Right lobe of liver (tissue), 6 donors: ENCODE measurements at regions not wholly inside any gene's neighbourhood (a gene's known extent, or its start where the extent isn't known, plus 50 kb on each side); places are given as distances from the start of the nearest gene placed in this dataset.

Source experiments
- ATAC-seq, 4 donors: fragments of 200-7000 bp; cut with Tn5 transposase; one replicate each; pipeline ENCODE4 v1.9.1; 2020; ENCODE audit warnings: mild to moderate bottlenecking in 4 of 4, moderate library complexity in 4 of 4
- DNase-seq, 3 donors: peaks; one replicate each; pipeline ENCODE4 v3.0.0-alpha.2; 2020
- H3K27ac ChIP-seq, 3 donors: fragments of 200-600 bp; one replicate each; pipeline ENCODE4 v1.8.0; 2022
- H3K27me3 ChIP-seq, 2 donors: fragments of 200-600 bp; one replicate each; pipeline ENCODE4 v1.8.0; 2022
- H3K36me3 ChIP-seq, 4 donors: fragments of 200-600 bp; sonication (generic) in 1 of 4; one replicate each; pipeline versions ENCODE4 v1.5.1 to v1.8.0; 2017 to 2022; ENCODE audit warnings: control low read depth in 1 of 4
- H3K4me1 ChIP-seq, 4 donors: fragments of 200-600 bp; sonication (generic) in 1 of 4; one replicate each; pipeline versions ENCODE4 v1.5.1 to v1.8.0; 2017 to 2022; ENCODE audit warnings: control low read depth in 1 of 4
- H3K4me3 ChIP-seq, 3 donors: fragments of 200-600 bp; one replicate each; pipeline ENCODE4 v1.8.0; 2022
- H3K9me3 ChIP-seq, 4 donors: fragments of 200-600 bp; sonication (generic) in 1 of 4; one replicate each; pipeline versions ENCODE4 v1.5.1 to v1.8.0; 2017 to 2022; ENCODE audit warnings: control low read depth in 1 of 4
- POLR2A ChIP-seq: fragments of 450-650 bp; IDR thresholded peaks from one replicate; pipeline ENCODE4 v1.6.1; 2017; ENCODE audit warnings: antibody characterized with exemption, mild to moderate bottlenecking
- WGBS: methylation state at CpG from one replicate; pipeline ENCODE4 v1.1.6; 2018; ENCODE audit warnings: low coverage, low lambda C conversion rate; ENCODE audit not compliant: insufficient coverage; ENCODE audit errors: missing lambda C conversion rate; 5-methylcytosine and 5-hydroxymethylcytosine counted together
- intact Hi-C, 2 donors: fragments of 100-400 bp; cut with DNase I; formaldehyde crosslinking; loops; one replicate each; pipeline versions ENCODE4 v1.11.2 to v1.14.1; 2022
- TF ChIP-seq, protein P1 (sequence below), 4 donors: fragments of 200-600 bp in 3 of 4; fragments of 450-650 bp in 1 of 4; IDR thresholded peaks; one replicate each; pipeline versions ENCODE4 v1.5.1 to v1.8.0; 2016 to 2022; ENCODE audit warnings: antibody characterized with exemption in 4 of 4, mild to moderate bottlenecking in 2 of 4
- donor health status: DM: no; HTN: yes; CAD: no.
- donor health status: DM: no; HTN: no; CAD: no.
- donor health status: DM: no; HTN: no; CAD: no.
- donor health status: DM: no; HTN: yes; CAD: no.
- donor health status: DM: no; HTN: yes; CAD: no.

DNA sequence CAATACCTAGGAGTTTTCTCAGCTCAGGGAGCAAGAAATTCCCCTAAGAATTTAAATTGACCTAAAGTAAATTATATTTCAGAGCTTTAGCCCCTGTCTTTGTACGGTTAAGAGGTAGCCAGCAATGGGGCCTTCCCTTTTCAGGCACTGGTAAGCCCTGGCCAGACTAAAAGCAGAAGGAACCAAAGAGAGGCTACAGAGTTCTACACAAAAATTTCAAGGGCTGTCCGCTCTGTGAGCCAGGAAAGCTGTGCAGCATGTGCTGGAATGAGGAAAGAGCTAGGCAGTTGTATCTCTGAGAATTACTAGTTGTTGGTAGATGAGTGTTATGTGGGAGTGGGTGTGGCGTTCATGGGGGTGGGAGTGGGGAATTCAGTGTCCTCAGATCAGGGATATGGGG lies 96.3 kb upstream of the MAFB start:
- WGBS: 61% methylated on average over 3 of the region's 3 CpGs
- Histone ChIP-seq H3K9me3 (no peaks in the 10 kb centered on the region), H3K4me1 (no peaks in the 10 kb centered on the region), H3K4me3 (no peak overlapping the region), H3K36me3 (no peaks in the 10 kb centered on the region), H3K27ac (no peak overlapping the region), H3K27me3 (no peaks in the 10 kb centered on the region)
- intact Hi-C loops: no loop called here
- ATAC-seq (no peak), DNase-seq (no peak)
- TF ChIP-seq, protein P1, sequence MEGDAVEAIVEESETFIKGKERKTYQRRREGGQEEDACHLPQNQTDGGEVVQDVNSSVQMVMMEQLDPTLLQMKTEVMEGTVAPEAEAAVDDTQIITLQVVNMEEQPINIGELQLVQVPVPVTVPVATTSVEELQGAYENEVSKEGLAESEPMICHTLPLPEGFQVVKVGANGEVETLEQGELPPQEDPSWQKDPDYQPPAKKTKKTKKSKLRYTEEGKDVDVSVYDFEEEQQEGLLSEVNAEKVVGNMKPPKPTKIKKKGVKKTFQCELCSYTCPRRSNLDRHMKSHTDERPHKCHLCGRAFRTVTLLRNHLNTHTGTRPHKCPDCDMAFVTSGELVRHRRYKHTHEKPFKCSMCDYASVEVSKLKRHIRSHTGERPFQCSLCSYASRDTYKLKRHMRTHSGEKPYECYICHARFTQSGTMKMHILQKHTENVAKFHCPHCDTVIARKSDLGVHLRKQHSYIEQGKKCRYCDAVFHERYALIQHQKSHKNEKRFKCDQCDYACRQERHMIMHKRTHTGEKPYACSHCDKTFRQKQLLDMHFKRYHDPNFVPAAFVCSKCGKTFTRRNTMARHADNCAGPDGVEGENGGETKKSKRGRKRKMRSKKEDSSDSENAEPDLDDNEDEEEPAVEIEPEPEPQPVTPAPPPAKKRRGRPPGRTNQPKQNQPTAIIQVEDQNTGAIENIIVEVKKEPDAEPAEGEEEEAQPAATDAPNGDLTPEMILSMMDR (IDR thresholded peaks at IDR 0.05): no peak
- no peak for TF ChIP-seq POLR2A

DNA sequence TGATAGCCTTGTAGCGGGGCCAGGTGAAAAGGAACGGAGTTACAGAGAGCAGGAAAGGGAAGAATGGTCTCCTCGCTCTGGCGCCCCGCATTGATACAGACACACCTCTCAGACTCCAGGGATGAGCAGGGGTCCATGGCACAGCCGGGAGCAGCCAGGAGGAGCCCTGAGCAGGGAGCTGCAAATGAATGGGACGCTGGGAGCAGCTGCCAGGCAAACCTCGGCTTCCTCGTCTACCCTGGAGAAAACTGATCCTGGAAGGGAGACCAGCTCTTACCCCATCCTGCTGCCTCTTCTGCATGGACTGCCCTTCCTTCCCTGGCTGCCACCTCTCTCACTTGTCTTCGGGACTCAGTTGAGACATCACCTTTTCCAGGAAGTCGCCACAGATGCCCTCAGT lies 97.3 kb upstream of the MAFB start:
- TF ChIP-seq, protein P1 (IDR thresholded peaks at IDR 0.05): no peak
- no peak for TF ChIP-seq POLR2A

DNA sequence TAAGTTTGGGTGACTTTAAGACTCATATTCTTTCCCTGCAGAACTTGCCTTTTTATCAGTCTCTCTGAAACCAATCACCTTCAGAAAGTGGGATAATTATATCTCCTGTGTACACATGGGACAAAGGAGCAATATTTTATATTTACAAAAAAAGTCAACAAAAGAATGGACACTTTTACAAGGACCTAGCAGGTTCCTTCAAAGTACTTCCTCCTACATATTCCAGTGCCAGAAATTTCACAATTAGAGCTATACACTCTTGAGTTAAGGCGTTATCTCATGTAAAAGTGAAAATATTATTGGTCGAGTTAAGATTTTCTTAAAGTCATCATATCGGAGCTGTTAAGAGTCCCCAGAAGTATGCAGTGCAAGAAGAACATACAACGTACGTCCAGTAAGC lies 98.9 kb upstream of the MAFB start:
- Histone ChIP-seq H3K36me3 (no peaks in the 10 kb centered on the region), H3K27ac (no peak overlapping the region), H3K9me3 (no peaks in the 10 kb centered on the region), H3K4me3 (no peak overlapping the region), H3K4me1 (no peaks in the 10 kb centered on the region), H3K27me3 (peaks cover 0 to 3% of the 10 kb centered on the region in 2 donors)
- no peak for ATAC-seq
- TF ChIP-seq, protein P1 (IDR thresholded peaks at IDR 0.05): no peak
- TF ChIP-seq POLR2A: no peak
- no peak for DNase-seq
- WGBS: 39% methylated on average over 5 of the region's 5 CpGs
- intact Hi-C loops: no loop called here

More for the DNA sequence above, 97.3 kb upstream of the MAFB start:
- Histone ChIP-seq H3K36me3 (no peaks in the 10 kb centered on the region), H3K27ac (no peak overlapping the region), H3K4me3 (no peak overlapping the region), H3K27me3 (no peaks in the 10 kb centered on the region), H3K9me3 (no peaks in the 10 kb centered on the region), H3K4me1 (no peaks in the 10 kb centered on the region)
- intact Hi-C loops: no loop called here
- ATAC-seq (no peak), DNase-seq (no peak)
- WGBS: 70% methylated on average over 7 of the region's 11 CpGs

DNA sequence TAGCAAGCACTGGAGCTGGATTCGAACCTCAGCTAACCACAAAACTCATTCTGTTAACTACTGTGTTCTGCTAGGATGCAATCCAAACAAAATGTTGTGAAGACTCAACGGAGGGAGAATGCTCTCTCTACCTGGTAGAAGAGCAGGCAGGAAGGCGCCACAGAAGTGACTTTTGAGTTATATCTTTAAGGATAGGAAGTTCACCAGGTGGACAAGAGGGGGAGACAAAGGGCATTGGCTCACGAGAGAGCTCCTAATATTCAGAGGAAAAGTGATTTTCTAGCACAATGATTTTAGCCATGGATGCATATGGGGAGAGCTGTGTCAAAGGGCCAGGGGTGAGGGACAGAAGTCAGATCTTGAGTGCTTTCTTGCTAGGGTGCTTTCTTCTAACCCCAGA lies 108.4 kb upstream of the MAFB start:
- no peak overlapping the region for H3K4me3 ChIP-seq
- H3K27ac ChIP-seq: no peak overlapping the region
- no peaks in the 10 kb centered on the region for H3K36me3 ChIP-seq
- DNase-seq (no peak), ATAC-seq (peak in 1 of 4 donors; percentile 34)
- H3K9me3 ChIP-seq: no peaks in the 10 kb centered on the region
- intact Hi-C loops: no loop called here
- H3K27me3 ChIP-seq: peaks cover 0 to 3% of the 10 kb centered on the region in 2 donors
- H3K4me1 ChIP-seq: no peaks in the 10 kb centered on the region
- WGBS: 21% methylated on average over 4 of the region's 4 CpGs
- TF ChIP-seq POLR2A: no peak
- TF ChIP-seq, protein P1 (IDR thresholded peaks at IDR 0.05): peak in 3 of 4 donors; percentile 28 to 34 (median 33)

DNA sequence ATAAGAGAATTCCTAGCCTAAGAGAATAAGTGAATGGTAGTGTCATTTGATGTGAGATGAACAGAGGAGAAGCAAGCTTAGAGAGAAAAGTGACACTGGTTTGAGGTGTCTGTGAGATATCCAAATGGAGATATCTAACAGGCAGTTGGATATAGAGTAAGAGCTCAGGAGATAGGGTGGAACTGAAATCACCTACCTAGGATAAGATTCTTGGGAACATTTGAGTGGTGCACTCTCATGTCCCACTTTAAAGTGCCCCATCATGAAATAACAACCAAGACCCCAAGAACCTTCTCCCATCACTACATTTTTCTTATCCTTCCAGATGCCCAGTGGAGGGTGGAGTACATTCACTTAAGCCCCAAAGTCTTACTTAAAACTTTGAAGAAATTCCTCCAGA lies 109.0 kb upstream of the MAFB start:
- no peak overlapping the region for H3K27ac ChIP-seq
- no peaks in the 10 kb centered on the region for H3K4me1 ChIP-seq
- TF ChIP-seq, protein P1 (IDR thresholded peaks at IDR 0.05): no peak
- TF ChIP-seq POLR2A: no peak
- no peaks in the 10 kb centered on the region for H3K27me3 ChIP-seq
- ATAC-seq (no peak), DNase-seq (no peak)
- no peak overlapping the region for H3K4me3 ChIP-seq
- intact Hi-C loops: no loop called here
- no peaks in the 10 kb centered on the region for H3K9me3 ChIP-seq
- H3K36me3 ChIP-seq: no peaks in the 10 kb centered on the region
